SH-SY5Y (cell line): ENCODE measurements at regions not wholly inside any gene's neighbourhood (a gene's known extent, or its start where the extent isn't known, plus 50 kb on each side); places are given as distances from the start of the nearest gene placed in this dataset.

ENCODE experiments used
- GATA2 ChIP-seq: IDR thresholded peaks from 2 replicates; pipeline ENCODE4 v1.6.1; 2011; ENCODE audit warnings: mild to moderate bottlenecking, low read depth, low read length
- GATA3 ChIP-seq: IDR thresholded peaks from 2 replicates; pipeline ENCODE4 v1.6.1; 2011; ENCODE audit warnings: low read depth, mild to moderate bottlenecking, low read length, moderate library complexity

DNA sequence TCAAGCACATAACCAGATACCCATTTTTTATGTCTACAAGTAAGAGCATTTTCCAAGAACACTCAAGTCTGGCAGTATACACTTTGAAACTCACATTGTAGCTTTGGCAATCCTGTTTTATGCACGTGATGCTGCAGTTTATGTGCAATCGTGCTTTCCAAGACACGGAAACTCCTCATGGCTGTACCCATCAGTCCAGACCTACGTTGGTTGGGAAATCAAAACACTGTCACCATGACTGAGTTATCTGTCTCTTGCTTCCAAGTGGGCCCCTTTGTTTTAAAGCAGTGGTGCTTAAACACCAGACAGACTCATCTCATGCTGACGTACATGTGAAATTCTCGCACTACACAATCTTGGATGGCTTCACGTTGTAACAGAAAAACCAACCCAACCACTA lies 192.8 kb downstream of the LTN1 start:
- no peak for TF ChIP-seq GATA2
- TF ChIP-seq GATA3 = no peak
